ENCODE measurements at regions not wholly inside any gene's neighbourhood (a gene's known extent, or its start where the extent isn't known, plus 50 kb on each side); places are given as distances from the start of the nearest gene placed in this dataset.

DNA sequence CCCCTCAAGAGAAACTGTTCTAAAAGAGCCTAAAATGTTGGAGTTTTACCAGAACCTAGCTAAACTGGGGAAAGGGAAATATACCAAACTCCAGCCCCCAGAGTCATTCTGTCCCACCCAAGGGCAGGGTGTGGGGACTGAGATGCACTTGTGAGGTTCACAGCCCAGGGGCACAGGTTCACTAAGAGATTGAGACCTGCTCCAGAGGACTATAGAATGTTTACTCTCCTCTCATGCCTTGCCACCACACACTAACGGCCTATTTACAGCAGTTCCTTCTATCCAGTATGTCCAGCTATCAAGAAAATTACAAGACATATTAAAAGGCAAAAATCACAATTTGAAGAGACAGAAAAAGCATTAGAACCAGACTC, 60.6 kb upstream of the PARP11 start:
- Histone ChIP-seq H3K9me3 (replicated peaks; ENCODE audit: control insufficient read depth, insufficient read depth, low read length) (no peaks in the 10 kb centered on the region), H3K9ac (replicated peaks; ENCODE audit: extremely low read depth, insufficient read depth, low read length) (no peak overlapping the region), H2AFZ (ENCODE audit: low read depth, low read length) (no peak overlapping the region), H3K36me3 (ENCODE audit: control insufficient read depth in 2 of 2, extremely low read depth in 1 of 2, insufficient read depth in 2 of 2, low read length in 2 of 2) (no peaks in the 10 kb centered on the region), H3K4me1 (ENCODE audit: control insufficient read depth, extremely low read depth, insufficient read depth, low read length) (no peaks in the 10 kb centered on the region), H3K4me2 (ENCODE audit: insufficient read depth, low read length) (no peak overlapping the region), H3K27ac (ENCODE audit: insufficient read depth, low read depth, low read length) (no peak overlapping the region), H4K20me1 (replicated peaks; ENCODE audit: control insufficient read depth, extremely low read depth, insufficient read depth, low read length) (no peaks in the 10 kb centered on the region), H3K27me3 (ENCODE audit: control insufficient read depth in 2 of 2, insufficient read depth in 2 of 2, low read length in 2 of 2) (no peaks in the 10 kb centered on the region), H3K79me2 (ENCODE audit: control insufficient read depth, insufficient read depth, low read length) (no peaks in the 10 kb centered on the region), H3K4me3 (replicated peaks in 1 of 3; ENCODE audit: insufficient read depth in 1 of 3, low read depth in 1 of 3, low read length in 3 of 3) (no peak overlapping the region), H3K9me1 (replicated peaks; ENCODE audit: control insufficient read depth, extremely low read depth, insufficient read depth, low read length) (no peaks in the 10 kb centered on the region)
- intact Hi-C loops (cut with micrococcal nuclease): no loop called here
- POLR2A ChIA-PET: no interaction called here
- DNase-seq (ENCODE audit: low read depth, low spot score): no peak
- dilution Hi-C loops (cut with MboI; ENCODE audit: extremely low pct_ligation_motif_present, low sequenced_read_pairs): no loop called here
- CTCF ChIA-PET: interaction anchor here (1.1 kb wide), 1 partner anchor 16 kb away, joined by 3 read pairs; no protein-coding TSS in a partner anchor
- TF ChIP-seq FOS (IDR thresholded peaks at IDR 0.05; ENCODE audit: borderline replicate concordance, insufficient read depth, low read length) (no peak), EZH2 (IDR thresholded peaks at IDR 0.05; ENCODE audit: borderline replicate concordance, low read depth, low read length, severe bottlenecking) (no peak), JUN (IDR thresholded peaks at IDR 0.05; ENCODE audit: borderline replicate concordance, insufficient read depth, insufficient read length, low read depth) (no peak)
- no TSS peak for BruUV-seq (replicated peaks)
- FAIRE-seq: no peak

GRCh38 chr12:3933074-3933818, 60.0 kb upstream of the PARP11 start:
- ChIA-PET CTCF (no interaction called here), POLR2A (no interaction called here)
- no peak for FAIRE-seq
- DNase-seq (ENCODE audit: low read depth, low spot score): no peak
- Histone ChIP-seq H3K79me2 (ENCODE audit: control insufficient read depth, insufficient read depth, low read length) (no peaks in the 10 kb centered on the region), H3K4me3 (replicated peaks in 1 of 3; ENCODE audit: insufficient read depth in 1 of 3, low read depth in 1 of 3, low read length in 3 of 3) (no peak overlapping the region), H3K9ac (replicated peaks; ENCODE audit: extremely low read depth, insufficient read depth, low read length) (no peak overlapping the region), H3K9me1 (replicated peaks; ENCODE audit: control insufficient read depth, extremely low read depth, insufficient read depth, low read length) (no peaks in the 10 kb centered on the region), H3K4me2 (ENCODE audit: insufficient read depth, low read length) (no peak overlapping the region), H3K27me3 (ENCODE audit: control insufficient read depth in 2 of 2, insufficient read depth in 2 of 2, low read length in 2 of 2) (no peaks in the 10 kb centered on the region), H2AFZ (ENCODE audit: low read depth, low read length) (no peak overlapping the region), H3K9me3 (replicated peaks; ENCODE audit: control insufficient read depth, insufficient read depth, low read length) (no peaks in the 10 kb centered on the region), H4K20me1 (replicated peaks; ENCODE audit: control insufficient read depth, extremely low read depth, insufficient read depth, low read length) (no peaks in the 10 kb centered on the region), H3K36me3 (ENCODE audit: control insufficient read depth in 2 of 2, extremely low read depth in 1 of 2, insufficient read depth in 2 of 2, low read length in 2 of 2) (no peaks in the 10 kb centered on the region), H3K27ac (ENCODE audit: insufficient read depth, low read depth, low read length) (no peak overlapping the region), H3K4me1 (ENCODE audit: control insufficient read depth, extremely low read depth, insufficient read depth, low read length) (no peaks in the 10 kb centered on the region)
- intact Hi-C loops (cut with micrococcal nuclease): no loop called here
- TF ChIP-seq CTCF (IDR thresholded peaks at IDR 0.05; ENCODE audit: extremely low read depth in 1 of 2, insufficient read depth in 1 of 2, low read depth in 1 of 2, low read length in 2 of 2) (no peak), GATA2 (IDR thresholded peaks at IDR 0.05; ENCODE audit: insufficient read depth, insufficient read length, low read depth, low read length) (no peak), FOS (IDR thresholded peaks at IDR 0.05; ENCODE audit: borderline replicate concordance, insufficient read depth, low read length) (no peak), JUN (IDR thresholded peaks at IDR 0.05; ENCODE audit: borderline replicate concordance, insufficient read depth, insufficient read length, low read depth) (no peak), POLR2AphosphoS5 (IDR thresholded peaks at IDR 0.05; ENCODE audit: insufficient read depth, low read depth, low read length) (no peak), MYC (IDR thresholded peaks at IDR 0.05; ENCODE audit: low read depth, low read length) (no peak), POLR2A (IDR thresholded peaks at IDR 0.05; ENCODE audit: low read depth, low read length) (no peak)
- dilution Hi-C loops (cut with MboI; ENCODE audit: extremely low pct_ligation_motif_present, low sequenced_read_pairs): no loop called here
- no TSS peak for BruUV-seq (replicated peaks)

Data from endothelial cell of umbilical vein (primary cell).